ENCODE measurements at regions not wholly inside any gene's neighbourhood (a gene's known extent, or its start where the extent isn't known, plus 50 kb on each side); places are given as distances from the start of the nearest gene placed in this dataset.
"Not testable (repeated sequence)": the region's sequence is repeated elsewhere in the genome, so short reads cannot be mapped to it uniquely, and the experiment has no call there.

- H3K4me3 ChIP-seq (ENCODE audit: low read depth, low read length), result no peak overlapping the region
- no peak for TF ChIP-seq CTCF (IDR thresholded peaks at IDR 0.05; ENCODE audit: low read depth, low read length, missing control alignments)
Observed at GRCh38 chr3:187810021-187810446, 64.8 kb upstream of the BCL6 start.

GRCh38 chr3:187811585-187812250 is 66.5 kb upstream of the BCL6 start:
- no peak for DNase-seq (ENCODE audit: low read depth)
- H3K4me3 ChIP-seq (ENCODE audit: low read depth, low read length), result no peak overlapping the region
- TF ChIP-seq CTCF (IDR thresholded peaks at IDR 0.05; ENCODE audit: low read depth, low read length, missing control alignments), result no peak

More at GRCh38 chr3:187810021-187810446, 64.8 kb upstream of the BCL6 start:
- DNase-seq (ENCODE audit: low read depth), result no peak

GRCh38 chr3:187812496-187812895 is 67.2 kb upstream of the BCL6 start:
- no peak for TF ChIP-seq CTCF (IDR thresholded peaks at IDR 0.05; ENCODE audit: low read depth, low read length, missing control alignments)
- no peak for DNase-seq (ENCODE audit: low read depth)
- no peak overlapping the region for H3K4me3 ChIP-seq (ENCODE audit: low read depth, low read length)

GRCh38 chr3:187813198-187813597 is 67.9 kb upstream of the BCL6 start:
- TF ChIP-seq CTCF (IDR thresholded peaks at IDR 0.05; ENCODE audit: low read depth, low read length, missing control alignments), result no peak
- H3K4me3 ChIP-seq (ENCODE audit: low read depth, low read length), result no peak overlapping the region
- no peak for DNase-seq (ENCODE audit: low read depth)

GRCh38 chr3:187817766-187818165 is 72.5 kb upstream of the BCL6 start:
- DNase-seq (ENCODE audit: low read depth); H3K4me3 ChIP-seq (ENCODE audit: low read depth, low read length): not testable (repeated sequence)

- DNase-seq (ENCODE audit: low read depth), result no peak
- H3K4me3 ChIP-seq (ENCODE audit: low read depth, low read length), result no peak overlapping the region
- TF ChIP-seq CTCF (IDR thresholded peaks at IDR 0.05; ENCODE audit: low read depth, low read length, missing control alignments), result no peak
Observed at GRCh38 chr3:187821616-187822317, 76.5 kb upstream of the BCL6 start.

GRCh38 chr3:187822402-187822801 is 77.1 kb upstream of the BCL6 start:
- no peak for TF ChIP-seq CTCF (IDR thresholded peaks at IDR 0.05; ENCODE audit: low read depth, low read length, missing control alignments)
- DNase-seq (ENCODE audit: low read depth), result no peak
- H3K4me3 ChIP-seq (ENCODE audit: low read depth, low read length), result no peak overlapping the region
